ENCODE measurements at regions not wholly inside any gene's neighbourhood (a gene's known extent, or its start where the extent isn't known, plus 50 kb on each side); places are given as distances from the start of the nearest gene placed in this dataset.

- no peak for DNase-seq (ENCODE audit: low read depth in 2 of 3, low spot score in 1 of 3)
Observed at GRCh38 chr7:35463751-35464150, 209.9 kb upstream of the TBX20 start.

GRCh38 chr7:35463176-35463700, 209.3 kb upstream of the TBX20 start:
- no peak for DNase-seq (ENCODE audit: low read depth in 2 of 3, low spot score in 1 of 3)

- no peak for DNase-seq (ENCODE audit: low read depth in 2 of 3, low spot score in 1 of 3)
Observed at GRCh38 chr7:35454575-35455385, 200.9 kb upstream of the TBX20 start.

GRCh38 chr7:35450456-35451214, 196.7 kb upstream of the TBX20 start:
- no peak for DNase-seq (ENCODE audit: low read depth in 2 of 3, low spot score in 1 of 3)

GRCh38 chr7:35448486-35448885, 194.6 kb upstream of the TBX20 start:
- no peak for DNase-seq (ENCODE audit: low read depth in 2 of 3, low spot score in 1 of 3)

- no peak for DNase-seq (ENCODE audit: low read depth in 2 of 3, low spot score in 1 of 3)
Observed at GRCh38 chr7:35446091-35446490, 192.2 kb upstream of the TBX20 start.

GRCh38 chr7:35437619-35438275, 183.8 kb upstream of the TBX20 start:
- no peak for DNase-seq (ENCODE audit: low read depth in 2 of 3, low spot score in 1 of 3)

GRCh38 chr7:35436452-35436851, 182.6 kb upstream of the TBX20 start:
- DNase-seq (ENCODE audit: low read depth in 2 of 3, low spot score in 1 of 3), result no peak

- peak in 1 of 3 donors; percentile 4 for DNase-seq (ENCODE audit: low read depth in 2 of 3, low spot score in 1 of 3)
Observed at GRCh38 chr7:35430547-35431153, 176.8 kb upstream of the TBX20 start.

- DNase-seq (ENCODE audit: low read depth in 2 of 3, low spot score in 1 of 3), result peak; percentile 26 to 41 (median 34)
Observed at GRCh38 chr7:35424869-35425495, 171.1 kb upstream of the TBX20 start.

GRCh38 chr7:35424440-35424839, 170.5 kb upstream of the TBX20 start:
- DNase-seq (ENCODE audit: low read depth in 2 of 3, low spot score in 1 of 3), result no peak

GRCh38 chr7:35422715-35423114, 168.8 kb upstream of the TBX20 start:
- DNase-seq (ENCODE audit: low read depth in 2 of 3, low spot score in 1 of 3), result no peak

- no peak for DNase-seq (ENCODE audit: low read depth in 2 of 3, low spot score in 1 of 3)
Observed at GRCh38 chr7:35420656-35421055, 166.8 kb upstream of the TBX20 start.

GRCh38 chr7:35419391-35419755, 165.5 kb upstream of the TBX20 start:
- DNase-seq (ENCODE audit: low read depth in 2 of 3, low spot score in 1 of 3), result no peak

- DNase-seq (ENCODE audit: low read depth in 2 of 3, low spot score in 1 of 3), result no peak
Observed at GRCh38 chr7:35418716-35419390, 165.0 kb upstream of the TBX20 start.

- DNase-seq (ENCODE audit: low read depth in 2 of 3, low spot score in 1 of 3), result no peak
Observed at GRCh38 chr7:35416568-35416967, 162.7 kb upstream of the TBX20 start.

GRCh38 chr7:35415411-35415822, 161.5 kb upstream of the TBX20 start:
- DNase-seq (ENCODE audit: low read depth in 2 of 3, low spot score in 1 of 3), result no peak

- no peak for DNase-seq (ENCODE audit: low read depth in 2 of 3, low spot score in 1 of 3)
Observed at GRCh38 chr7:35411331-35411730, 157.4 kb upstream of the TBX20 start.

- no peak for DNase-seq (ENCODE audit: low read depth in 2 of 3, low spot score in 1 of 3)
Observed at GRCh38 chr7:35405461-35405860, 151.6 kb upstream of the TBX20 start.

GRCh38 chr7:35401217-35401879, 147.4 kb upstream of the TBX20 start:
- no peak for DNase-seq (ENCODE audit: low read depth in 2 of 3, low spot score in 1 of 3)

Data from stimulated activated CD4-positive, alpha-beta T cell treated with anti-CD3 and anti-CD28 coated beads, Interleukin-12 subunit alpha, Interleukin-12 subunit beta, amount 100 ng/mL, for 48 hours (primary cell).